Endothelial cell of umbilical vein (primary cell): ENCODE measurements at regions not wholly inside any gene's neighbourhood (a gene's known extent, or its start where the extent isn't known, plus 50 kb on each side); places are given as distances from the start of the nearest gene placed in this dataset.

ENCODE experiments used
- BruUV-seq: library from RNA; stranded (reverse); fragments of 400-500 nt; replicated peaks from 2 replicates; lab custom pipeline; 2021; lab: Mats Ljungman, UMichigan
- CTCF ChIA-PET: fragments of 300-600, 350-600 bp; sonication (Branson Sonifier 250); formaldehyde crosslinking; loops from one replicate; lab custom pipeline; 2021; ENCODE audit warnings: antibody characterized with exemption, inconsistent platforms; lab: Charles Lee
- POLR2A ChIA-PET: fragments of 300-600, 350-600 bp; sonication (Branson Sonifier 250); formaldehyde crosslinking; loops from one replicate; lab custom pipeline; 2021; ENCODE audit warnings: antibody characterized with exemption, inconsistent platforms; lab: Charles Lee
- DNase-seq: peaks from one replicate; pipeline ENCODE4 v3.0.0-alpha.2; 2011; ENCODE audit warnings: low read depth, low spot score
- FAIRE-seq: peaks from 2 replicates; lab custom pipeline; 2011; peaks lifted over from hg19 to GRCh38; lab: Jason Lieb, UNC
- H2AFZ ChIP-seq: 2 replicates; pipeline ENCODE4 v1.6.0; 2012; ENCODE audit warnings: low read depth, low read length, control low read depth, inconsistent platforms
- H3K27ac ChIP-seq: 2 replicates; pipeline ENCODE4 v1.5.1; 2011; ENCODE audit warnings: low read depth, mild to moderate bottlenecking, control low read depth, low read length, moderate library complexity; ENCODE audit not compliant: insufficient read depth
- H3K27me3 ChIP-seq, 2 experiments: 2 replicates each; pipeline versions ENCODE4 v1.6.0 to v1.6.1; 2011; ENCODE audit warnings: low read length in 2 of 2, mixed read lengths in 1 of 2; ENCODE audit not compliant: control insufficient read depth in 2 of 2, insufficient read depth in 2 of 2
- H3K36me3 ChIP-seq, 2 experiments: 2 replicates in 1 of 2; 3 replicates in 1 of 2; pipeline ENCODE4 v1.5.1; 2011; ENCODE audit warnings: low read length in 2 of 2, mild to moderate bottlenecking in 1 of 2, moderate library complexity in 1 of 2; ENCODE audit not compliant: control insufficient read depth in 2 of 2, insufficient read depth in 2 of 2; ENCODE audit errors: extremely low read depth in 1 of 2
- H3K4me1 ChIP-seq: 3 replicates; pipeline ENCODE4 v1.5.1; 2011; ENCODE audit warnings: mild to moderate bottlenecking, low read length; ENCODE audit not compliant: control insufficient read depth, insufficient read depth; ENCODE audit errors: extremely low read depth
- H3K4me2 ChIP-seq: 2 replicates; pipeline ENCODE4 v1.6.1; 2011; ENCODE audit warnings: low read length, control low read depth, mixed read lengths; ENCODE audit not compliant: insufficient read depth
- H3K4me3 ChIP-seq, 3 experiments: fragments of 200-600 bp in 1 of 3; sonication (generic), shearing (Covaris generic) in 1 of 3; replicated peaks in 1 of 3; 2 replicates each; pipeline ENCODE4 v1.5.1; 2011 to 2016; ENCODE audit warnings: control low read depth in 3 of 3, low read length in 3 of 3, mild to moderate bottlenecking in 2 of 3, inconsistent platforms in 1 of 3, low read depth in 1 of 3, moderate library complexity in 1 of 3; ENCODE audit not compliant: insufficient read depth in 1 of 3
- H3K79me2 ChIP-seq: 2 replicates; pipeline ENCODE4 v1.6.0; 2012; ENCODE audit warnings: low read length, inconsistent platforms; ENCODE audit not compliant: control insufficient read depth, insufficient read depth
- H3K9ac ChIP-seq: replicated peaks from 2 replicates; pipeline ENCODE3; 2011; ENCODE audit warnings: low read length, control low read depth; ENCODE audit not compliant: insufficient read depth; ENCODE audit errors: extremely low read depth
- H3K9me1 ChIP-seq: replicated peaks from 3 replicates; pipeline ENCODE4 v1.6.0; 2011; ENCODE audit warnings: mild to moderate bottlenecking, low read length; ENCODE audit not compliant: control insufficient read depth, insufficient read depth; ENCODE audit errors: extremely low read depth
- H3K9me3 ChIP-seq: replicated peaks from 2 replicates; pipeline ENCODE4 v1.5.1; 2012; ENCODE audit warnings: low read length, inconsistent platforms; ENCODE audit not compliant: control insufficient read depth, insufficient read depth
- H4K20me1 ChIP-seq: replicated peaks from 2 replicates; pipeline ENCODE3; 2011; ENCODE audit warnings: mild to moderate bottlenecking, low read length; ENCODE audit not compliant: control insufficient read depth, insufficient read depth; ENCODE audit errors: extremely low read depth
- EZH2 ChIP-seq: IDR thresholded peaks from 2 replicates; pipeline ENCODE4 v1.6.1; 2012; ENCODE audit warnings: borderline replicate concordance, low read depth, mild to moderate bottlenecking, moderate library complexity, low read length, inconsistent platforms; ENCODE audit not compliant: severe bottlenecking
- FOS ChIP-seq: IDR thresholded peaks from 2 replicates; pipeline ENCODE4 v1.6.1; 2011; ENCODE audit warnings: mild to moderate bottlenecking, low read length, moderate library complexity, borderline replicate concordance; ENCODE audit not compliant: insufficient read depth
- GATA2 ChIP-seq: IDR thresholded peaks from 2 replicates; pipeline ENCODE4 v1.7.0; 2011; ENCODE audit warnings: low read depth, mild to moderate bottlenecking, moderate library complexity, mixed read lengths, low read length; ENCODE audit not compliant: insufficient read length, insufficient read depth
- JUN ChIP-seq: IDR thresholded peaks from 2 replicates; pipeline ENCODE4 v1.6.1; 2011; ENCODE audit warnings: borderline replicate concordance, low read depth; ENCODE audit not compliant: insufficient read length, insufficient read depth
- MYC ChIP-seq: IDR thresholded peaks from one replicate; pipeline ENCODE4 v1.6.1; 2011; ENCODE audit warnings: mild to moderate bottlenecking, low read depth, low read length
- POLR2A ChIP-seq: IDR thresholded peaks from 2 replicates; pipeline ENCODE4 v1.6.1; 2012; ENCODE audit warnings: low read depth, mild to moderate bottlenecking, control low read depth, low read length
- POLR2AphosphoS5 ChIP-seq: IDR thresholded peaks from 2 replicates; pipeline ENCODE4 v1.6.1; 2012; ENCODE audit warnings: low read depth, mild to moderate bottlenecking, control low read depth, low read length, moderate library complexity; ENCODE audit not compliant: insufficient read depth
- dilution Hi-C: fragments of 300-500 bp; cut with MboI; formaldehyde crosslinking; loops from one replicate; pipeline ENCODE4 v1.15.0; 2019; ENCODE audit warnings: low sequenced_read_pairs; ENCODE audit not compliant: extremely low pct_ligation_motif_present
- intact Hi-C: fragments of 100-400 bp; cut with micrococcal nuclease; formaldehyde crosslinking; loops from one replicate; pipeline ENCODE4 v1.10.0; 2022
- TF ChIP-seq, protein P1 (sequence below): IDR thresholded peaks from 2 replicates; pipeline ENCODE4 v1.6.1; 2011; ENCODE audit not compliant: insufficient read depth, insufficient read length
- TF ChIP-seq, protein P2 (sequence below), 2 donors: IDR thresholded peaks; 1 replicate in 1 of 2; 2 replicates in 1 of 2; pipeline ENCODE4 v1.5.1; 2011; ENCODE audit warnings: low read length in 2 of 2, mild to moderate bottlenecking in 2 of 2, moderate library complexity in 2 of 2, control low read depth in 1 of 2, inconsistent platforms in 1 of 2, low read depth in 1 of 2; ENCODE audit not compliant: insufficient read depth in 1 of 2; ENCODE audit errors: extremely low read depth in 1 of 2

DNA sequence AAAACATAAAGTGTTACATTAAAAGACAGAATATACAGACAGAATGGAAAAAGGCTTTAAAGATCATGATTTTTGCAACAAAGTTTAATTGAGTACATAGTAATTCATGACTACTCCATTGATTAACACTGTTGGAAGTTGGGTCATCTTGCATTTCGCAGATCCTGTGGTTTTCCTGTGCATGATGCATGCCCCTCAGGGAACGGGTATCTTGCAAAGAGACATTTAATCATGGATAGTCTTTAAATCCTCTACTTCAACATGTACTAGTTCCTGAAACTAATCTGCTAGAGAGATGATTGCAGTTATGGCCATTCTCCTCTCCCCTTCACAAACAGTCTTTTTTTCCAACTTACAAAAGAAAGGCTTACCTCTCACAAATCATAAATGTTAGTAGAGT lies 155.6 kb upstream of the DSEL start:
- no peak overlapping the region for H3K4me2 ChIP-seq
- H4K20me1 ChIP-seq: no peaks in the 10 kb centered on the region
- intact Hi-C loops (no loop called here), dilution Hi-C loops (no loop called here)
- DNase-seq (no peak), FAIRE-seq (no peak)
- H3K9me3 ChIP-seq: no peaks in the 10 kb centered on the region
- H3K36me3 ChIP-seq: no peaks in the 10 kb centered on the region
- no peak overlapping the region for H3K9ac ChIP-seq
- H2AFZ ChIP-seq: no peak overlapping the region
- H3K9me1 ChIP-seq: no peaks in the 10 kb centered on the region
- no peaks in the 10 kb centered on the region for H3K79me2 ChIP-seq
- H3K27ac ChIP-seq: no peak overlapping the region
- ChIA-PET CTCF (no interaction called here), POLR2A (no interaction called here)
- H3K4me1 ChIP-seq: no peaks in the 10 kb centered on the region
- H3K4me3 ChIP-seq: no peak overlapping the region
- no peaks in the 10 kb centered on the region for H3K27me3 ChIP-seq
- no peak for TF ChIP-seq JUN
- TF ChIP-seq, protein P1, sequence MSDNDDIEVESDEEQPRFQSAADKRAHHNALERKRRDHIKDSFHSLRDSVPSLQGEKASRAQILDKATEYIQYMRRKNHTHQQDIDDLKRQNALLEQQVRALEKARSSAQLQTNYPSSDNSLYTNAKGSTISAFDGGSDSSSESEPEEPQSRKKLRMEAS: no peak
- TF ChIP-seq GATA2: no peak
- no peak for TF ChIP-seq POLR2AphosphoS5
- no peak for TF ChIP-seq FOS
- TF ChIP-seq EZH2: no peak
- TF ChIP-seq, protein P2, sequence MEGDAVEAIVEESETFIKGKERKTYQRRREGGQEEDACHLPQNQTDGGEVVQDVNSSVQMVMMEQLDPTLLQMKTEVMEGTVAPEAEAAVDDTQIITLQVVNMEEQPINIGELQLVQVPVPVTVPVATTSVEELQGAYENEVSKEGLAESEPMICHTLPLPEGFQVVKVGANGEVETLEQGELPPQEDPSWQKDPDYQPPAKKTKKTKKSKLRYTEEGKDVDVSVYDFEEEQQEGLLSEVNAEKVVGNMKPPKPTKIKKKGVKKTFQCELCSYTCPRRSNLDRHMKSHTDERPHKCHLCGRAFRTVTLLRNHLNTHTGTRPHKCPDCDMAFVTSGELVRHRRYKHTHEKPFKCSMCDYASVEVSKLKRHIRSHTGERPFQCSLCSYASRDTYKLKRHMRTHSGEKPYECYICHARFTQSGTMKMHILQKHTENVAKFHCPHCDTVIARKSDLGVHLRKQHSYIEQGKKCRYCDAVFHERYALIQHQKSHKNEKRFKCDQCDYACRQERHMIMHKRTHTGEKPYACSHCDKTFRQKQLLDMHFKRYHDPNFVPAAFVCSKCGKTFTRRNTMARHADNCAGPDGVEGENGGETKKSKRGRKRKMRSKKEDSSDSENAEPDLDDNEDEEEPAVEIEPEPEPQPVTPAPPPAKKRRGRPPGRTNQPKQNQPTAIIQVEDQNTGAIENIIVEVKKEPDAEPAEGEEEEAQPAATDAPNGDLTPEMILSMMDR (IDR thresholded peaks at IDR 0.05; ENCODE audit: extremely low read depth in 1 of 2, insufficient read depth in 1 of 2, low read depth in 1 of 2, low read length in 2 of 2): no peak
- TF ChIP-seq MYC: no peak
- TF ChIP-seq POLR2A: no peak
- BruUV-seq: no TSS peak
